Common myeloid progenitor, CD34-positive (primary cell): ENCODE measurements at regions not wholly inside any gene's neighbourhood (a gene's known extent, or its start where the extent isn't known, plus 50 kb on each side); places are given as distances from the start of the nearest gene placed in this dataset.

Experiments used
- CTCF ChIA-PET: fragments of 350-600 bp; sonication (Branson Sonifier 250); formaldehyde crosslinking; loops from one replicate; lab custom pipeline; 2021; ENCODE audit warnings: antibody characterized with exemption; lab: Charles Lee
- POLR2A ChIA-PET: fragments of 350-600 bp; sonication (Branson Sonifier 250); formaldehyde crosslinking; loops from one replicate; lab custom pipeline; 2021; ENCODE audit warnings: antibody characterized with exemption; lab: Charles Lee
- DNase-seq, 3 donors: peaks; one replicate each; pipeline versions ENCODE4 v3.0.0 to v3.0.0-alpha.2; 2013
- H3K27ac ChIP-seq, 2 experiments: 1 replicate in 1 of 2; 2 replicates in 1 of 2; pipeline ENCODE4 v1.7.0; 2013; ENCODE audit warnings: inconsistent platforms in 2 of 2, low read length in 2 of 2, mild to moderate bottlenecking in 2 of 2, low read depth in 1 of 2, moderate library complexity in 1 of 2; ENCODE audit not compliant: severe bottlenecking in 2 of 2, insufficient read depth in 1 of 2, poor library complexity in 1 of 2
- H3K27me3 ChIP-seq, 5 experiments: replicated peaks in 2 of 5; 1 replicate in 3 of 5; 2 replicates in 2 of 5; pipeline versions ENCODE4 v1.6.1 to v1.7.0; 2013; ENCODE audit warnings: low read length in 4 of 5, mild to moderate bottlenecking in 2 of 5, moderate library complexity in 2 of 5, inconsistent platforms in 1 of 5; ENCODE audit not compliant: insufficient read depth in 5 of 5, control insufficient read depth in 4 of 5
- H3K36me3 ChIP-seq, 4 experiments: 1 replicate in 2 of 4; 2 replicates in 2 of 4; pipeline versions ENCODE4 v1.6.1 to v1.7.0; 2013; ENCODE audit warnings: low read length in 3 of 4, control low read depth in 1 of 4, mild to moderate bottlenecking in 1 of 4; ENCODE audit not compliant: control insufficient read depth in 4 of 4, insufficient read depth in 4 of 4
- H3K4me1 ChIP-seq, 4 experiments: 1 replicate in 3 of 4; 2 replicates in 1 of 4; pipeline versions ENCODE4 v1.6.1 to v1.7.1; 2013; ENCODE audit warnings: low read length in 3 of 4, mild to moderate bottlenecking in 3 of 4, control low read depth in 1 of 4, inconsistent platforms in 1 of 4, moderate library complexity in 1 of 4; ENCODE audit not compliant: control insufficient read depth in 4 of 4, insufficient read depth in 4 of 4; ENCODE audit errors: control extremely low read depth in 1 of 4
- H3K4me3 ChIP-seq, 7 experiments: 1 replicate in 4 of 7; 2 replicates in 3 of 7; pipeline versions ENCODE4 v1.5.1 to v1.7.0; 2013; ENCODE audit warnings: mild to moderate bottlenecking in 7 of 7, low read length in 6 of 7, moderate library complexity in 6 of 7, inconsistent platforms in 2 of 7, low read depth in 2 of 7, control low read depth in 1 of 7; ENCODE audit not compliant: insufficient read depth in 4 of 7, control insufficient read depth in 1 of 7; ENCODE audit errors: extremely low read depth in 1 of 7
- H3K9me3 ChIP-seq, 5 experiments: 1 replicate in 4 of 5; 2 replicates in 1 of 5; pipeline versions ENCODE4 v1.6.1 to v1.7.1; 2013; ENCODE audit warnings: low read length in 4 of 5, mild to moderate bottlenecking in 2 of 5, inconsistent platforms in 1 of 5, low read depth in 1 of 5, moderate library complexity in 1 of 5; ENCODE audit not compliant: control insufficient read depth in 4 of 5, insufficient read depth in 2 of 5; ENCODE audit errors: control extremely low read depth in 1 of 5
- WGBS: methylation state at CpG from one replicate; pipeline ENCODE4 v1.1.5; 2013; ENCODE audit not compliant: insufficient coverage; 5-methylcytosine and 5-hydroxymethylcytosine counted together

GRCh38 chr13:105737688-105738087, 797.8 kb downstream of the EFNB2 start:
- H3K9me3 ChIP-seq, result no peaks in the 10 kb centered on the region
- no CpG with 5 or more reads among the region's 1 CpG for WGBS
- ChIA-PET CTCF (no interaction called here), POLR2A (no interaction called here)
- H3K4me3 ChIP-seq, result no peak overlapping the region
- H3K36me3 ChIP-seq, result no peaks in the 10 kb centered on the region
- H3K4me1 ChIP-seq, result peaks cover 0 to 4% (median 0%) of the 10 kb centered on the region in 4 experiments
- no peak overlapping the region for H3K27ac ChIP-seq
- H3K27me3 ChIP-seq, result no peaks in the 10 kb centered on the region
- DNase-seq, result no peak

DNA sequence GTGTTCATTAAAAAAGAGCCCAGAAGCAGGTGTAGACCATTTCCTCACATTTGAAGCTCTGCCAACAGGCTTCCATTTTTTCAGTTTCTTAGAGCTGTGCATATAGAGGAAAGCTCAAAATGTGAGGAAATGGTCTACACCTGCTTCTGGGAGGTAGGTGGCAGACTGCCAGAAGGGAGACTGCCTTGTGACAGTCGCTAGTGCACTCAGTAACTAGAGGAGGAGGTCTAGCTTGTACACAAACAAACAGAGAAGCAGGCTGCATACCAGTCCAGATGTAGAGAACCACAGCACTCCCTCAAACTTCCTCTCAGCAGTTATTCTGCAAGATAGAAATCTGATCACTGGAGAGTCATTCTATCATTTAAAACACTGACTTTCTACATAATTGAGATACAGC, 800.2 kb downstream of the EFNB2 start:
- H3K4me1 ChIP-seq, result no peaks in the 10 kb centered on the region
- ChIA-PET CTCF (no interaction called here), POLR2A (no interaction called here)
- no peak for DNase-seq
- no peak overlapping the region for H3K27ac ChIP-seq
- no peaks in the 10 kb centered on the region for H3K27me3 ChIP-seq
- H3K9me3 ChIP-seq, result no peaks in the 10 kb centered on the region
- H3K36me3 ChIP-seq, result no peaks in the 10 kb centered on the region
- H3K4me3 ChIP-seq, result no peak overlapping the region
- WGBS, result 14% methylated on average over 1 of the region's 1 CpG

GRCh38 chr13:105732806-105733529, 802.5 kb downstream of the EFNB2 start:
- ChIA-PET POLR2A (no interaction called here), CTCF (no interaction called here)
- DNase-seq, result no peak
- WGBS, result 94% methylated on average over 3 of the region's 5 CpGs
- Histone ChIP-seq H3K9me3 (no peaks in the 10 kb centered on the region), H3K4me1 (no peaks in the 10 kb centered on the region), H3K27me3 (no peaks in the 10 kb centered on the region), H3K36me3 (no peaks in the 10 kb centered on the region), H3K4me3 (no peak overlapping the region), H3K27ac (no peak overlapping the region)

- POLR2A ChIA-PET, result no interaction called here
- 95% methylated on average over 6 of the region's 8 CpGs for WGBS
- DNase-seq, result no peak
Measured at GRCh38 chr13:105725887-105726286, 809.6 kb downstream of the EFNB2 start.

DNA sequence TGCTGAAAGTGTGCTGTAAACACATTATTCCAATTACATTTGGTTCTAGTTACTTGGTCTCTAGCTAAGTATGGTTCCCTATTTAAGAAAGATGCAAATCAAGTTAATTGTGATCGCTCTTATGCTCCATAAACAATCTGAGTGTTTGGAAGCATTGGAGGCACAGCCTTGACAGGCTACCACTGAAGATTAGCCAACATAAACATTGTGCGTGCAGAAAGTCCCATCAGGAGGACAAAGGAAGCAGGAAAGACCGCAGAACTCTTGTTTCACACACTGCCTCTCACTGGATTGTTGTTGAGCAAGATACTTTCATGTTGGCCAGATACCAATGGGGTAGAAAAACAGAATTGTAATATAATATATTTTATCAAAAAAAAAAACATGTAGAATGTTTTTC, 814.4 kb downstream of the EFNB2 start:
- Histone ChIP-seq H3K27ac (no peak overlapping the region), H3K27me3 (no peaks in the 10 kb centered on the region), H3K4me1 (no peaks in the 10 kb centered on the region), H3K4me3 (no peak overlapping the region), H3K9me3 (peaks cover 0 to 1% (median 0%) of the 10 kb centered on the region in 5 experiments), H3K36me3 (no peaks in the 10 kb centered on the region)
- WGBS, result 100% methylated on average over 1 of the region's 3 CpGs
- CTCF ChIA-PET, result no interaction called here
- POLR2A ChIA-PET, result no interaction called here
- no peak for DNase-seq

More at GRCh38 chr13:105725887-105726286, 809.6 kb downstream of the EFNB2 start:
- Histone ChIP-seq H3K36me3 (no peaks in the 10 kb centered on the region), H3K9me3 (no peaks in the 10 kb centered on the region), H3K27me3 (no peaks in the 10 kb centered on the region), H3K27ac (no peak overlapping the region), H3K4me3 (no peak overlapping the region), H3K4me1 (no peaks in the 10 kb centered on the region)
- CTCF ChIA-PET, result no interaction called here

GRCh38 chr13:105719859-105720258, 815.6 kb downstream of the EFNB2 start:
- Histone ChIP-seq H3K9me3 (peaks cover 0 to 1% (median 0%) of the 10 kb centered on the region in 5 experiments), H3K4me3 (no peak overlapping the region), H3K27ac (no peak overlapping the region), H3K27me3 (no peaks in the 10 kb centered on the region), H3K4me1 (no peaks in the 10 kb centered on the region), H3K36me3 (no peaks in the 10 kb centered on the region)
- POLR2A ChIA-PET, result no interaction called here
- no peak for DNase-seq
- WGBS, result 96% methylated on average over 4 of the region's 6 CpGs
- CTCF ChIA-PET, result interaction anchor here (1.4 kb wide), 1 partner anchor 10 kb away, joined by 3 read pairs; no protein-coding TSS in a partner anchor

DNA sequence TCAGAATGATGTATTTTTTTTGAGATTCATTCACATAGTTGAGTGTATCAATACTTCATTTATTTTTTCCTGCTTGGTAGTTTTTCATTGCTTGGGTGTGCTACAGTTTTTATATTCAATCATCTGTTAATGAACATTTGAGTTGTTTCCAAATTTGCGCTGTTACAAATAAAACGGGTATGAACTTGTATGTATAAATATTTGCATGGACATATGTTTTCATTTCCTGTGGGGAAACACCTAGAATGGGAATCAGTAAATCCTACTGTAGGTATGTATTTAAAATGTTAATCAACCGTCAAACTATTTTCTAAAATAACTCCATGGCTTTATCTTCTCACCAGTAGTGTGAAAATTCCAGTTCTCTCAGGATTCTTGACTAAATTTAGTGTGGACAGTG, 826.3 kb downstream of the EFNB2 start:
- POLR2A ChIA-PET, result no interaction called here

More for the DNA sequence above, 826.3 kb downstream of the EFNB2 start:
- DNase-seq, result no peak
- no peaks in the 10 kb centered on the region for H3K9me3 ChIP-seq
- no CpG with 5 or more reads among the region's 3 CpGs for WGBS
- H3K4me1 ChIP-seq, result no peaks in the 10 kb centered on the region
- H3K4me3 ChIP-seq, result no peak overlapping the region
- no peaks in the 10 kb centered on the region for H3K27me3 ChIP-seq
- CTCF ChIA-PET, result no interaction called here
- no peaks in the 10 kb centered on the region for H3K36me3 ChIP-seq
- no peak overlapping the region for H3K27ac ChIP-seq
